ENCODE measurements at regions not wholly inside any gene's neighbourhood (a gene's known extent, or its start where the extent isn't known, plus 50 kb on each side); places are given as distances from the start of the nearest gene placed in this dataset.

DNA sequence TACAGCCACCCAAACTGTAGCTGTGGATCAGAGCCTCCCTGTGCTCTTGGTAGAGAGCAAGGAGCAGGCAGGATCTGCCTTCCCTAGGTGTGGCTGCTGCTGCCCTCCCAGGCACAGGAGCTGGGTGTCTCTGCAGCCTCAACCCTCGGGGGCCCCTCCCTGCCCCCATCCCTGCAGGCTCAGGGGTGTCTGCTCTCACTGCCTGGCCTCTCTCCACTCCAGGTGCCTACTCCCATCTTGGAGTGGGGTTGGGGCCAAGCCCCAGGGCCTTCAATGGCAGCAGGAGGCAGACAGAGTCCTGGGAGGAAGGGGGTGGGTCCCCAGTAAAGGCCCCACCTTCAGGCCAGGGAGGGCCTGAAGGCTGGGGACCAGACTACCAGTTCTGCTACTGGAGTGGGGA is 189.7 kb upstream of the OSR1 start:
- TF ChIP-seq, protein P1, sequence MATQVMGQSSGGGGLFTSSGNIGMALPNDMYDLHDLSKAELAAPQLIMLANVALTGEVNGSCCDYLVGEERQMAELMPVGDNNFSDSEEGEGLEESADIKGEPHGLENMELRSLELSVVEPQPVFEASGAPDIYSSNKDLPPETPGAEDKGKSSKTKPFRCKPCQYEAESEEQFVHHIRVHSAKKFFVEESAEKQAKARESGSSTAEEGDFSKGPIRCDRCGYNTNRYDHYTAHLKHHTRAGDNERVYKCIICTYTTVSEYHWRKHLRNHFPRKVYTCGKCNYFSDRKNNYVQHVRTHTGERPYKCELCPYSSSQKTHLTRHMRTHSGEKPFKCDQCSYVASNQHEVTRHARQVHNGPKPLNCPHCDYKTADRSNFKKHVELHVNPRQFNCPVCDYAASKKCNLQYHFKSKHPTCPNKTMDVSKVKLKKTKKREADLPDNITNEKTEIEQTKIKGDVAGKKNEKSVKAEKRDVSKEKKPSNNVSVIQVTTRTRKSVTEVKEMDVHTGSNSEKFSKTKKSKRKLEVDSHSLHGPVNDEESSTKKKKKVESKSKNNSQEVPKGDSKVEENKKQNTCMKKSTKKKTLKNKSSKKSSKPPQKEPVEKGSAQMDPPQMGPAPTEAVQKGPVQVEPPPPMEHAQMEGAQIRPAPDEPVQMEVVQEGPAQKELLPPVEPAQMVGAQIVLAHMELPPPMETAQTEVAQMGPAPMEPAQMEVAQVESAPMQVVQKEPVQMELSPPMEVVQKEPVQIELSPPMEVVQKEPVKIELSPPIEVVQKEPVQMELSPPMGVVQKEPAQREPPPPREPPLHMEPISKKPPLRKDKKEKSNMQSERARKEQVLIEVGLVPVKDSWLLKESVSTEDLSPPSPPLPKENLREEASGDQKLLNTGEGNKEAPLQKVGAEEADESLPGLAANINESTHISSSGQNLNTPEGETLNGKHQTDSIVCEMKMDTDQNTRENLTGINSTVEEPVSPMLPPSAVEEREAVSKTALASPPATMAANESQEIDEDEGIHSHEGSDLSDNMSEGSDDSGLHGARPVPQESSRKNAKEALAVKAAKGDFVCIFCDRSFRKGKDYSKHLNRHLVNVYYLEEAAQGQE (IDR thresholded peaks at IDR 0.05; ENCODE audit: insufficient read depth in 1 of 2, low read depth in 2 of 2, low read length in 2 of 2): no peak
- TF ChIP-seq TAF1 (IDR thresholded peaks at IDR 0.05; ENCODE audit: borderline replicate concordance, insufficient read depth, low read length) (no peak), POLR2AphosphoS5 (IDR thresholded peaks at IDR 0.05; ENCODE audit: low read depth, low read length) (no peak), FOXP2 (optimal IDR thresholded peaks at IDR 0.05; ENCODE audit: borderline replicate concordance, extremely low read depth, extremely low read length, insufficient read depth) (no peak)

DNA sequence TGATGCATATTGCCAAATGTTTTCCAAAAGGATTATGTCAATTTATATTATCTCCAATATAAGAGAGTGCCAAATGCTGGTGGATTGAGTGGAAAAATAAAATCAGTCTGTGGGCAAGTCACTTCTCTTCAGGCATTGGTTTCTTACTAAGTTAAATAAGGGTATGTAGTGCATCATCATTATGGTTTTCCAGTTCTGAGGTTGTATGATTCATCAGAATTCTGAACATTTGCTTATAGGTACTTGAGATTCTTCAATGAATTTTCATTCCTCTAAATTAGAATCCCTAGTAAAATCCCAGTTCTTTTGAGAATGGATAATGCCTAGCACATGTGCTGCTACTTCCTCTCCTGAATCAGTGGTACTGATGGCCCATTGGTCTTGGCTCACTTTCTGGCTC is 188.9 kb upstream of the OSR1 start:
- TF ChIP-seq TAF1 (IDR thresholded peaks at IDR 0.05; ENCODE audit: borderline replicate concordance, insufficient read depth, low read length): no peak
- TF ChIP-seq, protein P1 (IDR thresholded peaks at IDR 0.05; ENCODE audit: insufficient read depth in 1 of 2, low read depth in 2 of 2, low read length in 2 of 2): no peak
- TF ChIP-seq POLR2AphosphoS5 (IDR thresholded peaks at IDR 0.05; ENCODE audit: low read depth, low read length): no peak
- no peak for TF ChIP-seq SIN3A (IDR thresholded peaks at IDR 0.05; ENCODE audit: borderline replicate concordance, insufficient read depth, low read length)
- no peak for TF ChIP-seq FOXP2 (optimal IDR thresholded peaks at IDR 0.05; ENCODE audit: borderline replicate concordance, extremely low read depth, extremely low read length, insufficient read depth)

DNA sequence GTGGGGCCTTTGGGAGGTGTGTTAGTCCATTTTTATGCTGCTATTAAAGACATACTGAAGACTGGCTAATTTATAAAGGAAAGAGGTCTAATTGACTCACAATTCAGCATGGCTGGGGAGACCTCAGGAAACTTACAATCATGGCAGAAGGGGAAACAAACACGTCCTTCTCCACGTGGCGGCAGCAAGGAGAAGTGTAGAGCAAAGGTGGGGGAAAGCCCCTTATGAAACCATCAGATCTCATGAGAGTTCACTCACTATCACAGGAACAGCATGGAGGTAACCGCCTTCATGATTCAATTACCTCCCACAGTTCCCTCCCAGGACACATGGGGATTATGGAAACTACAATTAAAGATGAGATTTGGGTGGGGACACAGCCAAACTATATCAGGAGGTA is 187.1 kb upstream of the OSR1 start:
- TF ChIP-seq POLR2AphosphoS5 (IDR thresholded peaks at IDR 0.05; ENCODE audit: low read depth, low read length) (no peak), SIN3A (IDR thresholded peaks at IDR 0.05; ENCODE audit: borderline replicate concordance, insufficient read depth, low read length) (no peak), TAF1 (IDR thresholded peaks at IDR 0.05; ENCODE audit: borderline replicate concordance, insufficient read depth, low read length) (no peak), FOXP2 (optimal IDR thresholded peaks at IDR 0.05; ENCODE audit: borderline replicate concordance, extremely low read depth, extremely low read length, insufficient read depth) (no peak)
- TF ChIP-seq, protein P1 (IDR thresholded peaks at IDR 0.05; ENCODE audit: insufficient read depth in 1 of 2, low read depth in 2 of 2, low read length in 2 of 2): no peak

DNA sequence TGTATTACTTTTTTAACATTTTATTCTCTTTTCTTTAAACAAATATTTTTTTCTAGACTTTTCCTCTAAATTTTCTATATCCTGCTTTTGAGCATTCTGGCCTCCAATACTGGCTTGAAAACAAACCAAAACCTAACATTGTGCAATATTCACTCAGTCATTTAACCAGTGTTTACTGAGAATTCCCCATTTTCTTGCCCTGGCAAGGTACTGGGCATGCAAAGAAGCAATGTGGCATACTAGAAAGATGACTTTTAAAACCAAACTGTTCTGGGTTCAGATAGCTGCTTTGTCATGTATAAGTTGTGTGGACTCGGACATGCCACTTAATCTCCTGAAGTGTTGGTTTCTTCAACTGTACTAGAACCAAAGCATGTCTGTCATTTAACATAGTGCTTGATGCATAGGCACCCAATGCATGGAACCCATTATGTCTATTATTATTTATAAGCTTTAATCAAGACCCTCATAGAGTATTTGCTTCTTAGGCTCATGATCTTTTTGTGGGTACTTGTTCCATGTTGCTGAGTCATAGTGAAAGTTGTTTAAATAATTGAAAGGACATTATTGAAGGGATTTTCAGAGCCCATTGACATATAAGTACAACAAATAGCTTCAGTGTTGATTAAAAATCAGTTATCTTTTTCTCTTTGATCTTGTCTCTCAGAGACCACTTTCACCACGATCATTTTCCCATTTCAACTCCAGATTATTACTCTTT is 185.4 kb upstream of the OSR1 start:
- TF ChIP-seq SIN3A (IDR thresholded peaks at IDR 0.05; ENCODE audit: borderline replicate concordance, insufficient read depth, low read length) (no peak), POLR2AphosphoS5 (IDR thresholded peaks at IDR 0.05; ENCODE audit: low read depth, low read length) (no peak), TAF1 (IDR thresholded peaks at IDR 0.05; ENCODE audit: borderline replicate concordance, insufficient read depth, low read length) (no peak), FOXP2 (optimal IDR thresholded peaks at IDR 0.05; ENCODE audit: borderline replicate concordance, extremely low read depth, extremely low read length, insufficient read depth) (no peak)
- TF ChIP-seq, protein P1 (IDR thresholded peaks at IDR 0.05; ENCODE audit: insufficient read depth in 1 of 2, low read depth in 2 of 2, low read length in 2 of 2): no peak

Data from PFSK-1 (cell line).